GM19238 (cell line): ENCODE measurements at regions not wholly inside any gene's neighbourhood (a gene's known extent, or its start where the extent isn't known, plus 50 kb on each side); places are given as distances from the start of the nearest gene placed in this dataset.

Experiments
- DNase-seq: peaks from one replicate; pipeline ENCODE4 v3.0.0; 2011; ENCODE audit warnings: low spot score; ENCODE audit not compliant: insufficient read length

GRCh38 chr9:89766991-89767390 lies 162.2 kb downstream of the GADD45G start:
- DNase-seq, result no peak

GRCh38 chr9:89768051-89768450 lies 163.2 kb downstream of the GADD45G start:
- no peak for DNase-seq

GRCh38 chr9:89768650-89769071 lies 163.8 kb downstream of the GADD45G start:
- no peak for DNase-seq

GRCh38 chr9:89770531-89771174 lies 165.8 kb downstream of the GADD45G start:
- no peak for DNase-seq

GRCh38 chr9:89771205-89771604 lies 166.4 kb downstream of the GADD45G start:
- DNase-seq, result no peak

GRCh38 chr9:89773170-89773569 lies 168.4 kb downstream of the GADD45G start:
- DNase-seq, result no peak

- DNase-seq, result no peak
These were observed 170.1 kb downstream of the GADD45G start for GRCh38 chr9:89774858-89775370.

GRCh38 chr9:89775641-89776040 lies 170.8 kb downstream of the GADD45G start:
- no peak for DNase-seq

GRCh38 chr9:89776795-89777525 lies 172.1 kb downstream of the GADD45G start:
- DNase-seq, result no peak

- no peak for DNase-seq
These were observed 172.7 kb downstream of the GADD45G start for GRCh38 chr9:89777544-89777943.

- DNase-seq, result no peak
These were observed 173.6 kb downstream of the GADD45G start for GRCh38 chr9:89778100-89779090.

GRCh38 chr9:89779405-89780203 lies 174.8 kb downstream of the GADD45G start:
- no peak for DNase-seq

- no peak for DNase-seq
These were observed 176.1 kb downstream of the GADD45G start for GRCh38 chr9:89780959-89781358.

- peak; percentile 18 for DNase-seq
These were observed 177.2 kb downstream of the GADD45G start for GRCh38 chr9:89781838-89782540.

- DNase-seq, result no peak
These were observed 181.8 kb downstream of the GADD45G start for GRCh38 chr9:89786655-89787054.

- no peak for DNase-seq
These were observed 182.8 kb downstream of the GADD45G start for GRCh38 chr9:89787595-89787994.

GRCh38 chr9:89788434-89788833 lies 183.6 kb downstream of the GADD45G start:
- no peak for DNase-seq

GRCh38 chr9:89789922-89790510 lies 185.2 kb downstream of the GADD45G start:
- no peak for DNase-seq

- no peak for DNase-seq
These were observed 185.8 kb downstream of the GADD45G start for GRCh38 chr9:89790542-89791109.
